ENCODE measurements at regions not wholly inside any gene's neighbourhood (a gene's known extent, or its start where the extent isn't known, plus 50 kb on each side); places are given as distances from the start of the nearest gene placed in this dataset.

GRCh38 chrX:45765281-45765680, 564.6 kb upstream of the DIPK2B start:
- WGBS, 2 donors: 0 to 4% methylated on average over 1 of the region's 1 CpG

GRCh38 chrX:45762699-45763647, 562.3 kb upstream of the DIPK2B start:
- no peak for TF ChIP-seq CTCF (IDR thresholded peaks at IDR 0.05)
- no peaks in the 10 kb centered on the region for H3K27me3 ChIP-seq
- intact Hi-C loops (cut with DNase I): no loop called here
- FAIRE-seq: no peak
- H3K4me3 ChIP-seq: no peak overlapping the region
- H3K9me3 ChIP-seq: no peaks in the 10 kb centered on the region
- no peak overlapping the region for H3K27ac ChIP-seq
- no peaks in the 10 kb centered on the region for H3K4me1 ChIP-seq
- DNase-seq: no peak
- 67 to 76% methylated on average over 6 of the region's 6 CpGs for WGBS, 2 donors
- ATAC-seq: peak in 1 of 4 donors; percentile 42
- H3K36me3 ChIP-seq: no peaks in the 10 kb centered on the region

More at GRCh38 chrX:45765281-45765680, 564.6 kb upstream of the DIPK2B start:
- no peak overlapping the region for H3K27ac ChIP-seq
- no peak overlapping the region for H3K4me3 ChIP-seq
- H3K36me3 ChIP-seq: no peaks in the 10 kb centered on the region
- no peak for TF ChIP-seq CTCF (IDR thresholded peaks at IDR 0.05)
- H3K4me1 ChIP-seq: peaks cover 0 to 3% (median 0%) of the 10 kb centered on the region in 3 donors
- intact Hi-C loops (cut with DNase I): no loop called here
- ATAC-seq (no peak), DNase-seq (no peak), FAIRE-seq (no peak)
- H3K27me3 ChIP-seq: peaks cover 0 to 3% (median 0%) of the 10 kb centered on the region in 4 donors
- H3K9me3 ChIP-seq: no peaks in the 10 kb centered on the region

GRCh38 chrX:45761920-45762319, 561.2 kb upstream of the DIPK2B start:
- Histone ChIP-seq H3K4me1 (no peaks in the 10 kb centered on the region), H3K27me3 (no peaks in the 10 kb centered on the region), H3K9me3 (no peaks in the 10 kb centered on the region), H3K4me3 (no peak overlapping the region), H3K27ac (no peak overlapping the region), H3K36me3 (no peaks in the 10 kb centered on the region)
- WGBS, 2 donors: 35 to 49% methylated on average over 4 of the region's 4 CpGs
- TF ChIP-seq CTCF (IDR thresholded peaks at IDR 0.05): no peak
- FAIRE-seq (no peak), ATAC-seq (no peak), DNase-seq (no peak)
- intact Hi-C loops (cut with DNase I): no loop called here

GRCh38 chrX:45760187-45760742, 559.6 kb upstream of the DIPK2B start:
- no peaks in the 10 kb centered on the region for H3K36me3 ChIP-seq
- ATAC-seq: no peak
- no peak overlapping the region for H3K4me3 ChIP-seq
- TF ChIP-seq CTCF (IDR thresholded peaks at IDR 0.05): no peak
- FAIRE-seq: no peak
- peaks cover 0 to 6% (median 0%) of the 10 kb centered on the region in 4 donors for H3K27me3 ChIP-seq
- DNase-seq: no peak
- no peak overlapping the region for H3K27ac ChIP-seq
- no peaks in the 10 kb centered on the region for H3K4me1 ChIP-seq
- H3K9me3 ChIP-seq: no peaks in the 10 kb centered on the region
- intact Hi-C loops (cut with DNase I): no loop called here
- WGBS, 2 donors: 78 to 92% methylated on average over 10 of the region's 10 CpGs
